Ovary (tissue), 7 donors: ENCODE measurements at regions not wholly inside any gene's neighbourhood (a gene's known extent, or its start where the extent isn't known, plus 50 kb on each side); places are given as distances from the start of the nearest gene placed in this dataset.

Experiments
- DNase-seq, 5 donors: peaks; one replicate each; pipeline ENCODE4 v3.0.0-alpha.2; 2019 to 2020
- H3K27ac ChIP-seq, 2 donors: fragments of 200-600 bp; one replicate each; pipeline versions ENCODE4 v1.5.1 to v1.8.0; 2019 to 2022
- H3K27me3 ChIP-seq: fragments of 200-600 bp; one replicate; pipeline ENCODE4 v1.8.0; 2022
- H3K36me3 ChIP-seq: fragments of 200-600 bp; sonication (generic); one replicate; pipeline ENCODE4 v1.5.1; 2019
- H3K4me1 ChIP-seq: one replicate; pipeline ENCODE4 v1.8.1; 2013; ENCODE audit warnings: mild to moderate bottlenecking, moderate library complexity; ENCODE audit not compliant: insufficient read depth
- H3K4me3 ChIP-seq: fragments of 200-600 bp; sonication (generic); one replicate; pipeline ENCODE4 v1.5.1; 2017
- H3K9me3 ChIP-seq, 2 donors: fragments of 200-600 bp in 1 of 2; sonication (generic) in 1 of 2; one replicate each; pipeline versions ENCODE4 v1.5.1 to v1.8.1; 2013 to 2019; ENCODE audit warnings: mild to moderate bottlenecking in 1 of 2, moderate library complexity in 1 of 2
- CTCF ChIP-seq, 3 donors: fragments of 450-650 bp in 2 of 3; fragments of 200-600 bp in 1 of 3; IDR thresholded peaks; one replicate each; pipeline versions ENCODE4 v1.5.1 to v1.8.0; 2016 to 2022; ENCODE audit warnings: antibody characterized with exemption in 3 of 3, mild to moderate bottlenecking in 1 of 3
- EP300 ChIP-seq: sonication (generic); formaldehyde crosslinking; IDR thresholded peaks from one replicate; pipeline ENCODE4 v1.6.1; 2017; ENCODE audit warnings: antibody characterized with exemption
- POLR2A ChIP-seq: fragments of 450-650 bp; IDR thresholded peaks from one replicate; pipeline ENCODE4 v1.6.1; 2017; ENCODE audit warnings: antibody characterized with exemption, mild to moderate bottlenecking, moderate library complexity
- WGBS, 3 donors: extraction: QIAGEN DNeasy Blood & Tissue Kit in 1 of 3; methylation state at CpG; one replicate each; pipeline versions ENCODE4 v1.1.5 to v1.1.7; 2013 to 2017; 5-methylcytosine and 5-hydroxymethylcytosine counted together
- intact Hi-C, 4 donors: fragments of 100-400 bp; cut with DNase I; formaldehyde crosslinking; loops; one replicate each; pipeline versions ENCODE4 v1.11.0 to v1.15.1; 2022 to 2023
- donor health status: DM: no; HTN: no; CAD: no; lungs with moderate emphysema.
- donor health status: DM: no; HTN: no; CAD: no.
- donor health status: Bipolar disorder and iron deficiency.
- donor health status: DM: no; HTN: no; CAD: no.
- donor health status: DM: yes; HTN: yes; CAD: no.

- Histone ChIP-seq H3K4me3 (no peak overlapping the region), H3K27ac (no peak overlapping the region), H3K36me3 (no peaks in the 10 kb centered on the region), H3K9me3 (no peaks in the 10 kb centered on the region), H3K27me3 (no peaks in the 10 kb centered on the region), H3K4me1 (no peaks in the 10 kb centered on the region)
- TF ChIP-seq EP300 (no peak), CTCF (IDR thresholded peaks at IDR 0.05) (no peak), POLR2A (no peak)
- intact Hi-C loops, result no loop called here
- WGBS, 3 donors, result 27 to 46% (median 32%) methylated on average over 5 of the region's 5 CpGs
- DNase-seq, result no peak
Measured at GRCh38 chr4:64780664-64781063, 371.4 kb upstream of the TECRL start.

- no peaks in the 10 kb centered on the region for H3K4me1 ChIP-seq
- 77 to 84% (median 79%) methylated on average over 3 of the region's 3 CpGs for WGBS, 3 donors
- H3K4me3 ChIP-seq, result no peak overlapping the region
- H3K27me3 ChIP-seq, result no peaks in the 10 kb centered on the region
- no peak for DNase-seq
- no peak for TF ChIP-seq EP300
- TF ChIP-seq POLR2A, result no peak
- TF ChIP-seq CTCF (IDR thresholded peaks at IDR 0.05), result no peak
- intact Hi-C loops, result no loop called here
- no peaks in the 10 kb centered on the region for H3K9me3 ChIP-seq
- H3K36me3 ChIP-seq, result no peaks in the 10 kb centered on the region
- no peak overlapping the region for H3K27ac ChIP-seq
Measured at GRCh38 chr4:64777286-64777685, 368.0 kb upstream of the TECRL start.

- no peak overlapping the region for H3K4me3 ChIP-seq
- intact Hi-C loops, result no loop called here
- no peaks in the 10 kb centered on the region for H3K27me3 ChIP-seq
- WGBS, 3 donors, result 67 to 75% (median 73%) methylated on average over 2 of the region's 2 CpGs
- no peaks in the 10 kb centered on the region for H3K36me3 ChIP-seq
- H3K9me3 ChIP-seq, result no peaks in the 10 kb centered on the region
- H3K27ac ChIP-seq, result no peak overlapping the region
- no peak for TF ChIP-seq CTCF (IDR thresholded peaks at IDR 0.05)
- no peak for TF ChIP-seq POLR2A
- TF ChIP-seq EP300, result no peak
- H3K4me1 ChIP-seq, result no peaks in the 10 kb centered on the region
- no peak for DNase-seq
Measured at GRCh38 chr4:64776820-64777219, 367.6 kb upstream of the TECRL start.

- WGBS, 3 donors, result 67 to 77% (median 71%) methylated on average over 3 of the region's 3 CpGs
- no peak for DNase-seq
- Histone ChIP-seq H3K36me3 (no peaks in the 10 kb centered on the region), H3K4me3 (no peak overlapping the region), H3K27ac (no peak overlapping the region), H3K27me3 (no peaks in the 10 kb centered on the region), H3K4me1 (no peaks in the 10 kb centered on the region), H3K9me3 (no peaks in the 10 kb centered on the region)
- intact Hi-C loops, result no loop called here
- TF ChIP-seq EP300, result no peak
- TF ChIP-seq CTCF (IDR thresholded peaks at IDR 0.05), result no peak
- TF ChIP-seq POLR2A, result no peak
Measured at GRCh38 chr4:64774626-64775025, 365.4 kb upstream of the TECRL start.

- Histone ChIP-seq H3K27me3 (no peaks in the 10 kb centered on the region), H3K27ac (no peak overlapping the region), H3K36me3 (no peaks in the 10 kb centered on the region), H3K4me3 (no peak overlapping the region), H3K9me3 (no peaks in the 10 kb centered on the region), H3K4me1 (no peaks in the 10 kb centered on the region)
- TF ChIP-seq EP300 (no peak), CTCF (IDR thresholded peaks at IDR 0.05) (no peak), POLR2A (no peak)
- intact Hi-C loops, result no loop called here
- 48 to 64% (median 56%) methylated on average over 2 of the region's 2 CpGs for WGBS, 3 donors
- no peak for DNase-seq
Measured at GRCh38 chr4:64771149-64771548, 361.9 kb upstream of the TECRL start.
